Neural progenitor cell (in vitro differentiated cells): ENCODE measurements at regions not wholly inside any gene's neighbourhood (a gene's known extent, or its start where the extent isn't known, plus 50 kb on each side); places are given as distances from the start of the nearest gene placed in this dataset.
"Not testable (repeated sequence)": the region's sequence is repeated elsewhere in the genome, so short reads cannot be mapped to it uniquely, and the experiment has no call there.

Source experiments
- DNase-seq: peaks from one replicate; pipeline ENCODE4 v3.0.0-alpha.2; 2016; ENCODE audit warnings: low spot score
- H2AFZ ChIP-seq: fragments of 200-600 bp; sonication (generic); replicated peaks from 2 replicates; pipeline ENCODE4 v1.6.1; 2016; ENCODE audit warnings: antibody characterized with exemption
- H3F3A ChIP-seq: fragments of 200-600 bp; sonication (generic); 2 replicates; pipeline ENCODE4 v1.6.1; 2016; ENCODE audit warnings: antibody characterized with exemption, low read depth
- H3K27ac ChIP-seq: fragments of 200-600 bp; sonication (generic); 2 replicates; pipeline ENCODE4 v1.5.1; 2016; ENCODE audit warnings: mild to moderate bottlenecking
- H3K27me3 ChIP-seq: fragments of 200-600 bp; sonication (generic); 2 replicates; pipeline ENCODE4 v1.6.1; 2016; ENCODE audit warnings: mild to moderate bottlenecking, moderate library complexity
- H3K36me3 ChIP-seq: fragments of 200-600 bp; sonication (generic); 2 replicates; pipeline ENCODE4 v1.5.1; 2016
- H3K4me1 ChIP-seq: fragments of 200-600 bp; sonication (generic); 2 replicates; pipeline ENCODE4 v1.6.1; 2016; ENCODE audit warnings: mixed run types
- H3K4me2 ChIP-seq: fragments of 200-600 bp; sonication (generic); 2 replicates; pipeline ENCODE4 v1.6.1; 2016
- H3K4me3 ChIP-seq: fragments of 200-600 bp; sonication (generic); 2 replicates; pipeline ENCODE4 v1.5.1; 2016
- H3K79me2 ChIP-seq: fragments of 200-600 bp; sonication (generic); 2 replicates; pipeline ENCODE4 v1.6.1; 2016; ENCODE audit warnings: low read depth
- H3K9ac ChIP-seq: fragments of 200-600 bp; sonication (generic); 2 replicates; pipeline ENCODE4 v1.6.1; 2016
- H3K9me3 ChIP-seq: fragments of 200-600 bp; sonication (generic); 2 replicates; pipeline ENCODE4 v1.5.1; 2016; ENCODE audit warnings: low read depth
- H4K20me1 ChIP-seq: fragments of 200-600 bp; sonication (generic); 2 replicates; pipeline ENCODE4 v1.6.1; 2016; ENCODE audit warnings: low read depth
- H3K27ac Mint-ChIP-seq: 3 replicates; pipeline ENCODE4 v1.8.0; 2021; ENCODE audit warnings: mixed read lengths
- H3K27me3 Mint-ChIP-seq: 2 replicates; pipeline ENCODE4 v1.8.0; 2022; ENCODE audit warnings: low read depth, mild to moderate bottlenecking, inconsistent platforms, moderate library complexity, mixed read lengths; ENCODE audit not compliant: insufficient read depth
- H3K36me3 Mint-ChIP-seq: 3 replicates; pipeline ENCODE4 v1.8.0; 2021; ENCODE audit warnings: mixed read lengths
- H3K4me1 Mint-ChIP-seq: 3 replicates; pipeline ENCODE4 v1.8.0; 2021; ENCODE audit warnings: mixed read lengths
- H3K4me3 Mint-ChIP-seq: 3 replicates; pipeline ENCODE4 v1.8.0; 2021; ENCODE audit warnings: mild to moderate bottlenecking, moderate library complexity, mixed read lengths
- H3K9me3 Mint-ChIP-seq: 3 replicates; pipeline ENCODE4 v1.8.0; 2020; ENCODE audit warnings: mixed read lengths
- CTCF ChIP-seq: fragments of 200-600 bp; sonication (generic); IDR thresholded peaks from 2 replicates; pipeline ENCODE4 v1.5.1; 2017; ENCODE audit warnings: antibody characterized with exemption, mild to moderate bottlenecking
- EZH2 ChIP-seq: fragments of 200-600 bp; sonication (generic); IDR thresholded peaks from 2 replicates; pipeline ENCODE4 v1.6.1; 2017; ENCODE audit warnings: antibody characterized with exemption, mild to moderate bottlenecking, moderate library complexity
- EZH2phosphoT487 ChIP-seq: fragments of 200-600 bp; sonication (generic); IDR thresholded peaks from 2 replicates; pipeline ENCODE4 v1.6.1; 2017; ENCODE audit warnings: antibody characterized with exemption

DNA sequence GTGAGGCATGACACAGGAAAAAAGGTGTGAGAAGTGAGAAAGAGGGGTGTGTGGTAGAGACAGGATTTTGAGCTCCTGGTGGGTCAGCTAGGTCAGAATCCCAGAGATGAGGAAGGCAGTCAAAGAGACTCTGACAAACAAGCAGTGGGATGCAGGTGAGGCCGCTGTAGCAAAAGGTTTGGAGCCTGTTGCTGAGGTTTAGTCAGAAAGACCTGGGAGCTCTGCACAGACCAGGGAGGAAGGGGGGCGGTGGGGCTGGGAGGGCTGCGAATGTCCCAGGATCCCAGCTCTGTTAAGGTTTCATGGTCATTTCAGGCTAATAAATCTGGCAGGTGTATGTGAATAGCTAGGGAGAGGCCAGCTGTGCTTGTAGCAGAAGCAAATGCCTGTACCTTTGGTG is 373.9 kb upstream of the SYNCRIP start:
- Histone ChIP-seq H4K20me1 (no peaks in the 10 kb centered on the region), H3K79me2 (no peaks in the 10 kb centered on the region), H3K9ac (no peak overlapping the region), H3K27ac (no peak overlapping the region), H3F3A (no peaks in the 10 kb centered on the region), H3K27me3 (no peaks in the 10 kb centered on the region), H3K9me3 (no peaks in the 10 kb centered on the region), H2AFZ (no peak overlapping the region), H3K36me3 (no peaks in the 10 kb centered on the region), H3K4me3 (no peak overlapping the region), H3K4me2 (no peak overlapping the region), H3K4me1 (no peaks in the 10 kb centered on the region)
- no peak for DNase-seq
- H3K4me1 Mint-ChIP-seq = peaks cover 5% of the 10 kb centered on the region
- no peak overlapping the region for H3K4me3 Mint-ChIP-seq
- no peaks in the 10 kb centered on the region for H3K36me3 Mint-ChIP-seq
- H3K9me3 Mint-ChIP-seq = no peaks in the 10 kb centered on the region
- H3K27ac Mint-ChIP-seq = no peak overlapping the region
- no peaks in the 10 kb centered on the region for H3K27me3 Mint-ChIP-seq
- no peak for TF ChIP-seq EZH2phosphoT487
- no peak for TF ChIP-seq CTCF
- no peak for TF ChIP-seq EZH2

DNA sequence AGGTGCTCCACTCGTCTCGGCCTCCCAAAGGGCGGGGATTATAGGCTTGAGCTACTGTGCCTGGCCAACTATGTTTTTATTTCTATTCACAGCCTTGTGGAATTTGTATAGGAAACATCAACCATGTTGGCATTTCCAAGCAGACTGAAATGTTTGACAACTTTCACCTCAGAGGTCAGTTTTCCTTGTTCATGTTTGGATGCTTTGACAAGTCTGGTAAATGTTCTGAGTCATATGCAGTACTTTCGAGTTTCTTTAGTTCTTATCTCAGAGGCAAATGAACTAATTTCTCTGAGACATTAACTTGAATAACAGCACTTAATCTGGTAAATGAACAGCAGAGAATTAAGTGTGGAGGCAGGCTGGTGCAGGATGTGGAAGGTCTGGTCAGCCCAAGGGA is 373.4 kb upstream of the SYNCRIP start:
- DNase-seq = no peak
- Histone ChIP-seq H3K9me3 (no peaks in the 10 kb centered on the region), H3K36me3 (no peaks in the 10 kb centered on the region), H3K9ac (no peak overlapping the region), H3K27ac (no peak overlapping the region), H3K27me3 (no peaks in the 10 kb centered on the region), H3K4me3 (no peak overlapping the region), H3F3A (no peaks in the 10 kb centered on the region), H4K20me1 (no peaks in the 10 kb centered on the region), H3K4me2 (no peak overlapping the region), H2AFZ (no peak overlapping the region), H3K4me1 (no peaks in the 10 kb centered on the region), H3K79me2 (no peaks in the 10 kb centered on the region)
- H3K4me1 Mint-ChIP-seq = peaks cover 5% of the 10 kb centered on the region
- H3K36me3 Mint-ChIP-seq = no peaks in the 10 kb centered on the region
- H3K9me3 Mint-ChIP-seq = no peaks in the 10 kb centered on the region
- no peaks in the 10 kb centered on the region for H3K27me3 Mint-ChIP-seq
- H3K4me3 Mint-ChIP-seq = no peak overlapping the region
- TF ChIP-seq EZH2phosphoT487 (no peak), CTCF (no peak), EZH2 (no peak)
- no peak overlapping the region for H3K27ac Mint-ChIP-seq

DNA sequence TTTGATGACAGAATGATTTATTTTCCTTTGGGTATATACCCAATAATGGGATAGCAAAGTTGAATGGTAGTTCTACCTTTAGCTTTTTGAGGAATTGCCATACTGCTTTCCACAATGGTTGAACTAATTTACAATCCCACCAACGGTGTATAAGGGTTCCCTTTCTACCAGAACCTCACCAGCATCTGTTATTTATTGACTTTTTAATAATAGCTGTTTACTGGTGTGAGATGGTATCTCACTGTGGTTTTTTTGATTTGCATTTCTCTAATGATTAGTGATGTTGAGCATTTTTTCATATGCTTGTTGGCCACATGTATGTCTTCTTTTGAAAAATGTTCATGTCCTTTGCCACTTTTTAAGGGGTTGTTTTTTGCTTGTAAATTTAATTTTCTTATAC is 370.3 kb upstream of the SYNCRIP start:
- not testable (repeated sequence) for H3K79me2 ChIP-seq, H4K20me1 ChIP-seq, H3F3A ChIP-seq, H3K27me3 ChIP-seq, DNase-seq, H3K36me3 ChIP-seq, H2AFZ ChIP-seq, H3K27ac Mint-ChIP-seq, H3K27ac ChIP-seq, H3K27me3 Mint-ChIP-seq, H3K36me3 Mint-ChIP-seq, H3K4me3 Mint-ChIP-seq, H3K4me3 ChIP-seq, H3K9ac ChIP-seq, H3K4me1 Mint-ChIP-seq, H3K9me3 ChIP-seq, H3K4me1 ChIP-seq, H3K9me3 Mint-ChIP-seq, H3K4me2 ChIP-seq

DNA sequence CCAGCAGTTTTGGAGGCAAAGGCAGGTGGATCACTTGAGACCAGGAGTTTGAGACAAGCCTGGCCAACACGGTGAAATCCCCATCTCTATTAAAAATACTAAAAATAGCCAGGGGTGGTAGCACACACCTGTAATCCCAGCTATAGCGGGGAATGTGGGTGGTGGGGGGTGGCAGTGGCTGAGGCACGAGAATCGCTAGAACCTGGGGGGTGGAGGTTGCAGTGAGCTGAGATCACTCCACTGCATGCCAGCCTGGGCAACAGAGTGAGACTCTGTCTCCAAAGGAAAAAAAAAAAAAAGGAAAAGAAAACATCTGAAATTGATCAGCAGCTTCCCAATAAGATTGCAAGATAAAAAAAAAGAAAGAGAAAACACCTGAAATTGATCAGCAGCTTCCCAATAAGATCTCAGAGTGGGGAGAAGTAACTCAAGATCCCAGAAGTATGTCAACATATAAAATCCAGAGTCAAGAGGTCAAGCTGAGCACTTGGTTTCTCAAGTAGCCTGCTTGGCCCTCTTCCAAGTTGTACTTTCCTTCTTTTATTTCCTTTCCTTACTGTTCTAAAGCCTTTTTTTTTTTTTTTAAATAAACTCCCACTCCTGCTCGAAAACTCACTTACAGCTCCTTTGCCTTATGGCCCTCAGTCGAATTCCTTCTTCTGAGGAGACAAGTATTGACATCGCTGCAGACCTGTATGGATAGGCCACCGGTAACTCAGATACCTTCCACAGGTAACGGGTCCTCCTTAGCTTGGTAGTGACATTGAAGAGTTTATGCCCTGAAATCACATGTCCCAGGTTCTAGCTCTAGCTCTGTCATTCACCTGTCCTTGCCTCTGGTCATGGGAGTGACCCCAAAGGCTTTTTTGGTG is 368.5 kb upstream of the SYNCRIP start:
- Histone ChIP-seq H3K9ac (no peak overlapping the region), H3K4me2 (no peak overlapping the region), H3K36me3 (no peaks in the 10 kb centered on the region), H3F3A (no peaks in the 10 kb centered on the region), H3K4me3 (no peak overlapping the region), H4K20me1 (no peaks in the 10 kb centered on the region), H2AFZ (no peak overlapping the region), H3K9me3 (no peaks in the 10 kb centered on the region), H3K27ac (no peak overlapping the region), H3K4me1 (no peaks in the 10 kb centered on the region), H3K27me3 (no peaks in the 10 kb centered on the region), H3K79me2 (no peaks in the 10 kb centered on the region)
- no peaks in the 10 kb centered on the region for H3K4me1 Mint-ChIP-seq
- H3K4me3 Mint-ChIP-seq = no peak overlapping the region
- peaks cover 1% of the 10 kb centered on the region for H3K9me3 Mint-ChIP-seq
- no peaks in the 10 kb centered on the region for H3K27me3 Mint-ChIP-seq
- no peaks in the 10 kb centered on the region for H3K36me3 Mint-ChIP-seq
- TF ChIP-seq EZH2phosphoT487 = no peak
- no peak for TF ChIP-seq EZH2
- TF ChIP-seq CTCF = no peak
- no peak for DNase-seq
- H3K27ac Mint-ChIP-seq = no peak overlapping the region
